ENCODE measurements at regions not wholly inside any gene's neighbourhood (a gene's known extent, or its start where the extent isn't known, plus 50 kb on each side); places are given as distances from the start of the nearest gene placed in this dataset.

- H3K4me3 ChIP-seq (ENCODE audit: low read depth in 1 of 3, low read length in 3 of 3), result no peak overlapping the region
- H3K9me3 ChIP-seq (ENCODE audit: control insufficient read depth in 2 of 2, insufficient read depth in 1 of 2, low read depth in 1 of 2, low read length in 1 of 2), result no peaks in the 10 kb centered on the region
- no peak for DNase-seq
- WGBS, 3 donors, result 67 to 84% (median 75%) methylated on average over 9 of the region's 9 CpGs
- H3K27me3 ChIP-seq (ENCODE audit: control insufficient read depth in 3 of 3, insufficient read depth in 3 of 3, low read length in 3 of 3), result no peaks in the 10 kb centered on the region
- H3K36me3 ChIP-seq (ENCODE audit: control insufficient read depth in 3 of 3, insufficient read depth in 2 of 3, low read depth in 1 of 3, low read length in 3 of 3), result no peaks in the 10 kb centered on the region
- H3K4me1 ChIP-seq (ENCODE audit: control insufficient read depth in 3 of 3, insufficient read depth in 2 of 3, low read depth in 1 of 3, low read length in 2 of 3), result peaks cover 0 to 2% (median 0%) of the 10 kb centered on the region in 3 donors
- no peak for FAIRE-seq
- H3K27ac ChIP-seq (ENCODE audit: low read depth in 1 of 3, low read length in 2 of 3), result peak overlapping the region in 2 of 3 donors; percentile 44 to 57
Observed at GRCh38 chr10:7483848-7484247, 73.0 kb upstream of the SFMBT2 start.

DNA sequence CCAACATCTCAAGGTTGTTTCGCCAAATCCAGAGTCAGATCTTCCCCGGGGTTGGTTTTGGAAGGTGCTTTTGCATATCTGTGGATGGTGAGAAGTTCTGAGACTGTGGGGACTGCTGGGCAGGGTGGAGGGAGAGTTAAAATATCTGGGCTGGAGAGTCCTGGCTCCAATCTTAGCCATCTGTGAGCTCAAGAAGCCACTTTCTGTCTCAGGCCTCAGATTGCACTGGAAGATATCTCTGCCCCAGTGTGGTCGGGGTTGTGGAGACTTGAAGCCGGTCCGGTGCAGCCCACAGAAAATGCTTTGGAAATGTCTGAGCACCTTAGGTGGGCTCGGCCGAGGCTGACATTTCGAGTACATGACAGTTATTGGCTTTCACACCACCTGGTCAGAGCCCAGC is 72.2 kb upstream of the SFMBT2 start:
- 81 to 87% (median 82%) methylated on average over 8 of the region's 8 CpGs for WGBS, 3 donors
- peak overlapping the region in 1 of 3 donors; percentile 32 for H3K27ac ChIP-seq (ENCODE audit: low read depth in 1 of 3, low read length in 2 of 3)
- no peaks in the 10 kb centered on the region for H3K27me3 ChIP-seq (ENCODE audit: control insufficient read depth in 3 of 3, insufficient read depth in 3 of 3, low read length in 3 of 3)
- no peaks in the 10 kb centered on the region for H3K4me1 ChIP-seq (ENCODE audit: control insufficient read depth in 3 of 3, insufficient read depth in 2 of 3, low read depth in 1 of 3, low read length in 2 of 3)
- H3K4me3 ChIP-seq (ENCODE audit: low read depth in 1 of 3, low read length in 3 of 3), result no peak overlapping the region
- H3K9me3 ChIP-seq (ENCODE audit: control insufficient read depth in 2 of 2, insufficient read depth in 1 of 2, low read depth in 1 of 2, low read length in 1 of 2), result no peaks in the 10 kb centered on the region
- DNase-seq (no peak), FAIRE-seq (no peak)
- no peaks in the 10 kb centered on the region for H3K36me3 ChIP-seq (ENCODE audit: control insufficient read depth in 3 of 3, insufficient read depth in 2 of 3, low read depth in 1 of 3, low read length in 3 of 3)

DNA sequence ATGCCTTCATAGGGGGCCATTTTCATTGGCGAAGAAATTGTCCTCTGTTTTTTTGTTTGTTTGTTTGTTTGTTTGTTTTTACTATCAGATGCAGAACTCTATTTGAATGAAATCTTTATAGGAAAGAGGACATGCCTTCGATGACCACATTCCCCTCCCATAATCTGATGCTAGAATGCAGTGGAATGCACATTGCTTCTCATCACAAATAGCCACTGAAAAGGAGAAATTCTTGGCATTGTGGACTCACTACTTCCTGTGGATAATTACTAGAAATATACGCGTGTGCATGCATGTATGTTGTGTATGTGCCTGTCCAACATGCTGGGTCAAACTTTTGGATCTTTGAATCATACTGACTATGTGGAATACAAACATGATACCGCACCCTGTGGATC is 70.5 kb upstream of the SFMBT2 start:
- H3K4me3 ChIP-seq (ENCODE audit: low read depth in 1 of 3, low read length in 3 of 3), result no peak overlapping the region
- peaks cover 0 to 2% of the 10 kb centered on the region in 2 donors for H3K9me3 ChIP-seq (ENCODE audit: control insufficient read depth in 2 of 2, insufficient read depth in 1 of 2, low read depth in 1 of 2, low read length in 1 of 2)
- 63 to 79% (median 79%) methylated on average over 5 of the region's 5 CpGs for WGBS, 3 donors
- no peak for DNase-seq
- no peaks in the 10 kb centered on the region for H3K27me3 ChIP-seq (ENCODE audit: control insufficient read depth in 3 of 3, insufficient read depth in 3 of 3, low read length in 3 of 3)
- no peak for FAIRE-seq
- no peaks in the 10 kb centered on the region for H3K4me1 ChIP-seq (ENCODE audit: control insufficient read depth in 3 of 3, insufficient read depth in 2 of 3, low read depth in 1 of 3, low read length in 2 of 3)
- H3K36me3 ChIP-seq (ENCODE audit: control insufficient read depth in 3 of 3, insufficient read depth in 2 of 3, low read depth in 1 of 3, low read length in 3 of 3), result no peaks in the 10 kb centered on the region
- H3K27ac ChIP-seq (ENCODE audit: low read depth in 1 of 3, low read length in 2 of 3), result peak overlapping the region in 1 of 3 donors; percentile 9

- no peak for FAIRE-seq
- H3K4me1 ChIP-seq (ENCODE audit: control insufficient read depth in 3 of 3, insufficient read depth in 2 of 3, low read depth in 1 of 3, low read length in 2 of 3), result no peaks in the 10 kb centered on the region
- 52 to 65% (median 61%) methylated on average over 8 of the region's 8 CpGs for WGBS, 3 donors
- peaks cover 0 to 2% of the 10 kb centered on the region in 2 donors for H3K9me3 ChIP-seq (ENCODE audit: control insufficient read depth in 2 of 2, insufficient read depth in 1 of 2, low read depth in 1 of 2, low read length in 1 of 2)
- no peak overlapping the region for H3K4me3 ChIP-seq (ENCODE audit: low read depth in 1 of 3, low read length in 3 of 3)
- DNase-seq, result no peak
- no peaks in the 10 kb centered on the region for H3K27me3 ChIP-seq (ENCODE audit: control insufficient read depth in 3 of 3, insufficient read depth in 3 of 3, low read length in 3 of 3)
- H3K36me3 ChIP-seq (ENCODE audit: control insufficient read depth in 3 of 3, insufficient read depth in 2 of 3, low read depth in 1 of 3, low read length in 3 of 3), result no peaks in the 10 kb centered on the region
- H3K27ac ChIP-seq (ENCODE audit: low read depth in 1 of 3, low read length in 2 of 3), result peak overlapping the region in 1 of 3 donors; percentile 43
Observed at GRCh38 chr10:7480742-7481367, 70.0 kb upstream of the SFMBT2 start.

DNA sequence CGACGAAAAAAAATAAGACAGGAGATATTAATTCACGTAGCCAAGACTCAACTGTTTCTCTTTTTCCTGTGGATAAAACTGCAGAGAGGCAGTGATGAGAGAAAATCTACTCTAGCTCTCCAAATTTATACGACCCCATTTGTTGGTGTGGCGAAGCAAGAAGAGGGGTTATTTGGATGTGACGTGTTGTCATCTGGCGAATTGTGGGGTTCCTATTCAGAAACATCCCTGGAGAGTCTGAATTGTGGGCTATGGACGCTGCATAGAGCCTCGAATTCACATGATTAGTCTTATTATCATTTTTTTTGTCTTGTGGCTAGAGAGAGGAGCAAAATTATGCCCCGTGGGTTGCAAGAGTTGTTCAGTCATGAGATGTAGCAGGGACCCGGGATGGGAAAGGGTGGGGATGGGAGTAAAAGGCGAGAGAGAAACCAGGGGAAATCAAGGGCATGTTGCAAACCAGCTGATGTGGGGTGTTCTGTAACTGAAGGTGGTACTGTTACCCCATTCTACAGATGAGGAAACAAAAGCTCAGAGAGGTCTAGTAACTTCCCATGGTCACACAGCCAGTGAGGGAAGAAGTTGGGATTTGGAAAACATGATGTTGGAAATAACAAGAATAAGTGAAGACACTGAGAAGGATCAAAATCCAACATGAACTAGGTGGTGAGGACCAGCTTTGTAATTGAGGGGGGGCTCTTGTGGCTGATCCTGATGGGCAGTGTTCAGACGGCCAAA is 69.2 kb upstream of the SFMBT2 start:
- H3K4me1 ChIP-seq (ENCODE audit: control insufficient read depth in 3 of 3, insufficient read depth in 2 of 3, low read depth in 1 of 3, low read length in 2 of 3), result no peaks in the 10 kb centered on the region
- no peak for DNase-seq
- no peak overlapping the region for H3K4me3 ChIP-seq (ENCODE audit: low read depth in 1 of 3, low read length in 3 of 3)
- no peaks in the 10 kb centered on the region for H3K36me3 ChIP-seq (ENCODE audit: control insufficient read depth in 3 of 3, insufficient read depth in 2 of 3, low read depth in 1 of 3, low read length in 3 of 3)
- WGBS, 3 donors, result 81 to 88% (median 88%) methylated on average over 13 of the region's 13 CpGs
- peak overlapping the region in 1 of 3 donors; percentile 17 for H3K27ac ChIP-seq (ENCODE audit: low read depth in 1 of 3, low read length in 2 of 3)
- FAIRE-seq, result no peak
- H3K9me3 ChIP-seq (ENCODE audit: control insufficient read depth in 2 of 2, insufficient read depth in 1 of 2, low read depth in 1 of 2, low read length in 1 of 2), result peaks cover 0 to 2% of the 10 kb centered on the region in 2 donors
- H3K27me3 ChIP-seq (ENCODE audit: control insufficient read depth in 3 of 3, insufficient read depth in 3 of 3, low read length in 3 of 3), result no peaks in the 10 kb centered on the region

DNA sequence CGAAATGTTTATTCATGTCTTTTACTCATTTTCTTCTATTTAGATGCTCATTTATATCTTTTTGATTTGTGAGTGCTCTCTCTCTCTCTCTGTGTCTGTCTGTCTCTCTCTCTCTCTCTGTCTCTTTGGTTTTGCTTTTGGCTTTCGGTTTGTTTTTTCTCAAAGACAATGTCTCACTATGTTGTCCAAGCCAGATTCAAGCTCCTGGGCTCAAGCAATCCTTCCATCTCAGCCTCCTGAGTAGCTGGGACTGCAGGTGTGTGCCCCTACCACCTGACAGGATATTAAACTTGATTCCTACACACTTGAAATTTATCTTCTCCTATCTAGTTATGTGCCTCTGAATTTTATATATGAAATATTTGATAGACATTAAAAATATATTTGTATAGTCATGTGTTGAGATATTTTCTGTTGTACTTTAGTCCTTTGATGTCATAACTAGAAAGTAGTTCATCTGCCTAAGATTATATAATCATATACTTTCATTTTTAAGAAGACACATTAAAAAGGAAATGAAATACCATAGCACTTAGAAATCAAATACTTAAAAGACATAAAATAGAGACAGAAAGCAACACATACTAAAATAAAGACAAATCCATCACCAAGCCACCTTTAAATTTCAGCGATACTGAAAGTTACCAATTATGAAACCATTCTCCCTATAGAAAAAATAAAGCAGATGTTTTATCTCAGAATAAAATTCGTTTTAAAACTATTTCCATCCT is 68.1 kb upstream of the SFMBT2 start:
- no peak for FAIRE-seq
- WGBS, 3 donors, result 58 to 67% (median 64%) methylated on average over 4 of the region's 4 CpGs
- peaks cover 0 to 2% of the 10 kb centered on the region in 2 donors for H3K9me3 ChIP-seq (ENCODE audit: control insufficient read depth in 2 of 2, insufficient read depth in 1 of 2, low read depth in 1 of 2, low read length in 1 of 2)
- H3K27ac ChIP-seq (ENCODE audit: low read depth in 1 of 3, low read length in 2 of 3), result peak overlapping the region in 1 of 3 donors; percentile 40
- no peaks in the 10 kb centered on the region for H3K27me3 ChIP-seq (ENCODE audit: control insufficient read depth in 3 of 3, insufficient read depth in 3 of 3, low read length in 3 of 3)
- DNase-seq, result no peak
- H3K36me3 ChIP-seq (ENCODE audit: control insufficient read depth in 3 of 3, insufficient read depth in 2 of 3, low read depth in 1 of 3, low read length in 3 of 3), result no peaks in the 10 kb centered on the region
- H3K4me3 ChIP-seq (ENCODE audit: low read depth in 1 of 3, low read length in 3 of 3), result no peak overlapping the region
- no peaks in the 10 kb centered on the region for H3K4me1 ChIP-seq (ENCODE audit: control insufficient read depth in 3 of 3, insufficient read depth in 2 of 3, low read depth in 1 of 3, low read length in 2 of 3)

DNA sequence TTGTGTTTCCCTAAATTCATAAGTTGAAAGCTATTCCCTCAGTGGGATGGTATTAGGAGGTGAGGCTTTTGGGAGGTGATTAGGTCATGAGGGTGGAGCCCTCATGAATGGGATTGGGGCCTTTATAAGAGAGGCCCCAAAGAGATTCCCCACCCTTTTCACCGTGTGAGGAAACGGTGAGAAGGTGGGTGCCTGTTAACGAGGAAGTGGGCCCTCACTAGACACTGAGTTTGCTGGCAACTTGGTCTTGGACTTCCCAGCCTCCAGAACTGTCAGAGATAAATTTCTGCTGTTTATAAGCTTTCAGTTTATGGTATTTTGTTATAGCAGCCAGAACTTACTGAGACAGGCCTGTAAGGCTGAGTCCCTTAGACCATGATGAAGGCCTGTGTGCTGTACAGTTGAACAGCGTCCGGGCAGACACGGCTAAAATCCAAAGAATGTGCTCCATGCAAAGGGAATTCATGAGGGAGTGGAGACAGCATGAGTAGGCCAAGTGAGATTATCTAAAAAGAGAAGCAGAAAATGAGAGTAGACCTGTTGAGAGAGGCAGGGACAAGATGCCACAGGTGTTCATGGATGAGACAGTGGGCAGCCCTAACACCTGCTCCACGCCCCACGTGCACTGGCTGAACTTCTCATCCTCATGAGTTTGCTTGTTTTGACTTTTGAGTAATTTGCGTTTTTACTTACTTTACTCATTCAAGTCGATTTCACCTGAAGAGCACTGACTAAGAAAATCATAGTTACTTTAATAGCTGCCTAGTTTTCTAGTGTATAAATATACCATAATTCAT is 66.9 kb upstream of the SFMBT2 start:
- H3K27ac ChIP-seq (ENCODE audit: low read depth in 1 of 3, low read length in 2 of 3), result no peak overlapping the region
- no peaks in the 10 kb centered on the region for H3K36me3 ChIP-seq (ENCODE audit: control insufficient read depth in 3 of 3, insufficient read depth in 2 of 3, low read depth in 1 of 3, low read length in 3 of 3)
- DNase-seq (no peak), FAIRE-seq (no peak)
- 80 to 89% (median 88%) methylated on average over 10 of the region's 10 CpGs for WGBS, 3 donors
- H3K4me1 ChIP-seq (ENCODE audit: control insufficient read depth in 3 of 3, insufficient read depth in 2 of 3, low read depth in 1 of 3, low read length in 2 of 3), result no peaks in the 10 kb centered on the region
- no peak overlapping the region for H3K4me3 ChIP-seq (ENCODE audit: low read depth in 1 of 3, low read length in 3 of 3)
- H3K9me3 ChIP-seq (ENCODE audit: control insufficient read depth in 2 of 2, insufficient read depth in 1 of 2, low read depth in 1 of 2, low read length in 1 of 2), result peaks cover 0 to 2% of the 10 kb centered on the region in 2 donors
- no peaks in the 10 kb centered on the region for H3K27me3 ChIP-seq (ENCODE audit: control insufficient read depth in 3 of 3, insufficient read depth in 3 of 3, low read length in 3 of 3)

DNA sequence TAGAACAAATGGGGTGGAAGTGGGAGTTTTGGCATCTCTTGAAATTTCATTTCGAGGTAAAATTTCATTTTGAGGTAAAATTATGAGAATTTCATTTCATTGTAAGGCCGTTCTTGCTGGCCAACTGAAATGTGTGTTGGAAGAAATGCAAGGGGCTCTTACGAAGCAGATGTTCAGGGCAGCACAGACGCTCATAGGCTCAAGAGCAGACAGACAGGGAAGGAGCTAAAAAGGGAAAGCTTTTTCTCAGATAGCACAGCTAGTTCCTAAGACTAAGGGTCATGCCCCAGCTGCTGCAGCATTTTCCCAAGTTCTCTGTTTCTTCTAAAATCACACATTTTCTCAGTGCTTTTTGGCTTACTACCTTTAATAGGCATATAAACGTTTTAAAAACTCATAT is 65.1 kb upstream of the SFMBT2 start:
- no peaks in the 10 kb centered on the region for H3K4me1 ChIP-seq (ENCODE audit: control insufficient read depth in 3 of 3, insufficient read depth in 2 of 3, low read depth in 1 of 3, low read length in 2 of 3)
- FAIRE-seq (no peak), DNase-seq (no peak)
- peaks cover 0 to 2% of the 10 kb centered on the region in 2 donors for H3K9me3 ChIP-seq (ENCODE audit: control insufficient read depth in 2 of 2, insufficient read depth in 1 of 2, low read depth in 1 of 2, low read length in 1 of 2)
- H3K36me3 ChIP-seq (ENCODE audit: control insufficient read depth in 3 of 3, insufficient read depth in 2 of 3, low read depth in 1 of 3, low read length in 3 of 3), result no peaks in the 10 kb centered on the region
- H3K27me3 ChIP-seq (ENCODE audit: control insufficient read depth in 3 of 3, insufficient read depth in 3 of 3, low read length in 3 of 3), result no peaks in the 10 kb centered on the region
- WGBS, 3 donors, result 47 to 58% (median 54%) methylated on average over 5 of the region's 5 CpGs
- H3K4me3 ChIP-seq (ENCODE audit: low read depth in 1 of 3, low read length in 3 of 3), result no peak overlapping the region
- H3K27ac ChIP-seq (ENCODE audit: low read depth in 1 of 3, low read length in 2 of 3), result peak overlapping the region in 1 of 3 donors; percentile 0

Measured in small intestine (tissue), 7 donors.